ENCODE measurements at regions not wholly inside any gene's neighbourhood (a gene's known extent, or its start where the extent isn't known, plus 50 kb on each side); places are given as distances from the start of the nearest gene placed in this dataset.

GRCh38 chr7:142385491-142386340 is 127.9 kb upstream of the PRSS58 start:
- Histone ChIP-seq H3K9me3 (no peaks in the 10 kb centered on the region), H3K27ac (no peak overlapping the region), H3K36me3 (no peaks in the 10 kb centered on the region), H3K4me3 (no peak overlapping the region), H3K27me3 (no peaks in the 10 kb centered on the region), H3K4me1 (peaks cover 0 to 9% (median 0%) of the 10 kb centered on the region in 4 donors)
- in situ Hi-C loops (cut with MboI; ENCODE audit: low pct_ligation_motif_present in 1 of 4, low pct_unique_long_range_greater_than_20kb in 1 of 4, low sequenced_read_pairs in 3 of 4) (no loop called here), intact Hi-C loops (cut with DNase I; ENCODE audit: low total_unique reads) (no loop called here)
- WGBS, 2 donors (ENCODE audit: low coverage in 1 of 2) = 51% methylated on average over 8 of the region's 8 CpGs; no CpG with 5 or more reads in 1 of the 2 donors
- peak; percentile 34 for DNase-seq
- TF ChIP-seq CTCF (IDR thresholded peaks at IDR 0.05) = peak; percentile 44 to 73 (median 50)
- no peak for TF ChIP-seq EP300 (IDR thresholded peaks at IDR 0.05; ENCODE audit: low read depth)

DNA sequence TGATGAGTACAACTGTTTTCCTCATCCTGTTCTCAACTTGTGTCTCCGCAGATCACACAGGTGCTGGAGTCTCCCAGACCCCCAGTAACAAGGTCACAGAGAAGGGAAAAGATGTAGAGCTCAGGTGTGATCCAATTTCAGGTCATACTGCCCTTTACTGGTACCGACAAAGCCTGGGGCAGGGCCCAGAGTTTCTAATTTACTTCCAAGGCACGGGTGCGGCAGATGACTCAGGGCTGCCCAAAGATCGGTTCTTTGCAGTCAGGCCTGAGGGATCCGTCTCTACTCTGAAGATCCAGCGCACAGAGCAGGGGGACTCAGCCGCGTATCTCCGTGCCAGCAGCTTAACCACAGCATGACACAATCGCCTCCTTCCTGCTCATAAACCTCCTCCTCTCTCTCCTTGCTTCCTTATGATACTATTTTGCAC is 126.7 kb upstream of the PRSS58 start:
- Histone ChIP-seq H3K4me3 (no peak overlapping the region), H3K36me3 (no peaks in the 10 kb centered on the region), H3K27me3 (no peaks in the 10 kb centered on the region), H3K27ac (peak overlapping the region in 2 of 4 donors; percentile 21 to 40), H3K4me1 (peaks cover 0 to 9% (median 0%) of the 10 kb centered on the region in 4 donors), H3K9me3 (no peaks in the 10 kb centered on the region)
- WGBS, 2 donors (ENCODE audit: low coverage in 1 of 2) = 33% methylated on average over 11 of the region's 11 CpGs; no CpG with 5 or more reads in 1 of the 2 donors
- DNase-seq = no peak
- intact Hi-C loops (cut with DNase I; ENCODE audit: low total_unique reads) = no loop called here
- TF ChIP-seq POLR2A (IDR thresholded peaks at IDR 0.05) (no peak), EP300 (IDR thresholded peaks at IDR 0.05; ENCODE audit: low read depth) (no peak), POLR2AphosphoS5 (IDR thresholded peaks at IDR 0.05) (no peak), CTCF (IDR thresholded peaks at IDR 0.05) (no peak)
- in situ Hi-C loops (cut with MboI; ENCODE audit: low pct_ligation_motif_present in 1 of 4, low pct_unique_long_range_greater_than_20kb in 1 of 4, low sequenced_read_pairs in 3 of 4) = no loop called here

GRCh38 chr7:142383841-142384492 is 126.1 kb upstream of the PRSS58 start:
- Histone ChIP-seq H3K36me3 (no peaks in the 10 kb centered on the region), H3K27me3 (no peaks in the 10 kb centered on the region), H3K9me3 (no peaks in the 10 kb centered on the region), H3K4me1 (peaks cover 0 to 9% (median 0%) of the 10 kb centered on the region in 4 donors), H3K27ac (peak overlapping the region in 2 of 4 donors; percentile 21 to 40), H3K4me3 (no peak overlapping the region)
- intact Hi-C loops (cut with DNase I; ENCODE audit: low total_unique reads) (no loop called here), in situ Hi-C loops (cut with MboI; ENCODE audit: low pct_ligation_motif_present in 1 of 4, low pct_unique_long_range_greater_than_20kb in 1 of 4, low sequenced_read_pairs in 3 of 4) (no loop called here)
- no peak for TF ChIP-seq CTCF (IDR thresholded peaks at IDR 0.05)
- no peak for TF ChIP-seq POLR2AphosphoS5 (IDR thresholded peaks at IDR 0.05)
- no peak for TF ChIP-seq POLR2A (IDR thresholded peaks at IDR 0.05)
- TF ChIP-seq EP300 (IDR thresholded peaks at IDR 0.05; ENCODE audit: low read depth) = no peak
- 68 to 90% methylated on average over 2 to 6 of the region's 6 CpGs for WGBS, 2 donors (ENCODE audit: low coverage in 1 of 2)
- DNase-seq = no peak

GRCh38 chr7:142381727-142382390 is 124.0 kb upstream of the PRSS58 start:
- WGBS, 2 donors (ENCODE audit: low coverage in 1 of 2) = 90 to 91% methylated on average over 2 of the region's 2 CpGs
- Histone ChIP-seq H3K4me1 (peaks cover 0 to 9% (median 0%) of the 10 kb centered on the region in 4 donors), H3K9me3 (no peaks in the 10 kb centered on the region), H3K4me3 (no peak overlapping the region), H3K36me3 (no peaks in the 10 kb centered on the region), H3K27me3 (no peaks in the 10 kb centered on the region), H3K27ac (no peak overlapping the region)
- in situ Hi-C loops (cut with MboI; ENCODE audit: low pct_ligation_motif_present in 1 of 4, low pct_unique_long_range_greater_than_20kb in 1 of 4, low sequenced_read_pairs in 3 of 4) (no loop called here), intact Hi-C loops (cut with DNase I; ENCODE audit: low total_unique reads) (no loop called here)
- TF ChIP-seq CTCF (IDR thresholded peaks at IDR 0.05) (no peak), EP300 (IDR thresholded peaks at IDR 0.05; ENCODE audit: low read depth) (no peak), POLR2AphosphoS5 (IDR thresholded peaks at IDR 0.05) (no peak), POLR2A (IDR thresholded peaks at IDR 0.05) (no peak)
- no peak for DNase-seq
